ENCODE measurements at regions not wholly inside any gene's neighbourhood (a gene's known extent, or its start where the extent isn't known, plus 50 kb on each side); places are given as distances from the start of the nearest gene placed in this dataset.
"Not testable (repeated sequence)": the region's sequence is repeated elsewhere in the genome, so short reads cannot be mapped to it uniquely, and the experiment has no call there.

- no peak for TF ChIP-seq CTCF (IDR thresholded peaks at IDR 0.05)
- TF ChIP-seq POLR2A (IDR thresholded peaks at IDR 0.05) = no peak
- intact Hi-C loops (cut with DNase I) = no loop called here
- no peaks in the 10 kb centered on the region for H3K4me1 ChIP-seq
- H3K36me3 ChIP-seq = no peaks in the 10 kb centered on the region
- no peak overlapping the region for H3K27ac ChIP-seq
- no peaks in the 10 kb centered on the region for H3K27me3 ChIP-seq
- H3K9me3 ChIP-seq = no peaks in the 10 kb centered on the region
- no peak for DNase-seq
- ATAC-seq = no peak
- no peak overlapping the region for H3K4me3 ChIP-seq
- 91% methylated on average over 1 of the region's 1 CpG for WGBS (ENCODE audit: insufficient coverage, low coverage, low lambda C conversion rate, missing lambda C conversion rate)
These were observed 196.7 kb upstream of the KLF3 start for GRCh38 chr4:38467296-38467695.

- DNase-seq (no peak), ATAC-seq (no peak)
- no peak overlapping the region for H3K27ac ChIP-seq
- intact Hi-C loops (cut with DNase I) = no loop called here
- WGBS (ENCODE audit: insufficient coverage, low coverage, low lambda C conversion rate, missing lambda C conversion rate) = 94% methylated on average over 2 of the region's 3 CpGs
- H3K9me3 ChIP-seq = no peaks in the 10 kb centered on the region
- no peaks in the 10 kb centered on the region for H3K36me3 ChIP-seq
- no peaks in the 10 kb centered on the region for H3K4me1 ChIP-seq
- H3K27me3 ChIP-seq = no peaks in the 10 kb centered on the region
- TF ChIP-seq CTCF (IDR thresholded peaks at IDR 0.05) = no peak
- TF ChIP-seq POLR2A (IDR thresholded peaks at IDR 0.05) = no peak
- no peak overlapping the region for H3K4me3 ChIP-seq
These were observed 195.6 kb upstream of the KLF3 start for GRCh38 chr4:38468339-38468866.

GRCh38 chr4:38469410-38469809, 194.6 kb upstream of the KLF3 start:
- no peaks in the 10 kb centered on the region for H3K4me1 ChIP-seq
- TF ChIP-seq CTCF (IDR thresholded peaks at IDR 0.05) (no peak), POLR2A (IDR thresholded peaks at IDR 0.05) (no peak)
- no peak overlapping the region for H3K27ac ChIP-seq
- DNase-seq = no peak
- no peaks in the 10 kb centered on the region for H3K36me3 ChIP-seq
- 71% methylated on average over 1 of the region's 3 CpGs for WGBS (ENCODE audit: insufficient coverage, low coverage, low lambda C conversion rate, missing lambda C conversion rate)
- H3K4me3 ChIP-seq = no peak overlapping the region
- peak in 1 of 4 donors; percentile 22 for ATAC-seq
- no peaks in the 10 kb centered on the region for H3K9me3 ChIP-seq
- intact Hi-C loops (cut with DNase I) = no loop called here
- no peaks in the 10 kb centered on the region for H3K27me3 ChIP-seq

- H3K36me3 ChIP-seq = no peaks in the 10 kb centered on the region
- intact Hi-C loops (cut with DNase I) = no loop called here
- H3K27me3 ChIP-seq = no peaks in the 10 kb centered on the region
- no peak overlapping the region for H3K4me3 ChIP-seq
- H3K27ac ChIP-seq = no peak overlapping the region
- TF ChIP-seq CTCF (IDR thresholded peaks at IDR 0.05) = no peak
- TF ChIP-seq POLR2A (IDR thresholded peaks at IDR 0.05) = no peak
- DNase-seq = no peak
- 95% methylated on average over 2 of the region's 2 CpGs for WGBS (ENCODE audit: insufficient coverage, low coverage, low lambda C conversion rate, missing lambda C conversion rate)
- no peaks in the 10 kb centered on the region for H3K9me3 ChIP-seq
- no peaks in the 10 kb centered on the region for H3K4me1 ChIP-seq
- ATAC-seq = no peak
These were observed 193.2 kb upstream of the KLF3 start for GRCh38 chr4:38470735-38471262.

GRCh38 chr4:38482696-38483095, 181.3 kb upstream of the KLF3 start:
- Histone ChIP-seq H3K27ac (no peak overlapping the region), H3K36me3 (no peaks in the 10 kb centered on the region), H3K4me3 (no peak overlapping the region), H3K4me1 (no peaks in the 10 kb centered on the region), H3K27me3 (no peaks in the 10 kb centered on the region), H3K9me3 (no peaks in the 10 kb centered on the region)
- DNase-seq = no peak
- ATAC-seq = no peak
- intact Hi-C loops (cut with DNase I) = no loop called here
- TF ChIP-seq POLR2A (IDR thresholded peaks at IDR 0.05) = no peak
- TF ChIP-seq CTCF (IDR thresholded peaks at IDR 0.05) = no peak
- WGBS (ENCODE audit: insufficient coverage, low coverage, low lambda C conversion rate, missing lambda C conversion rate) = 62% methylated on average over 1 of the region's 1 CpG

GRCh38 chr4:38483628-38484027, 180.4 kb upstream of the KLF3 start:
- H3K27ac ChIP-seq; intact Hi-C loops (cut with DNase I); H3K4me3 ChIP-seq; DNase-seq; ATAC-seq; H3K27me3 ChIP-seq; H3K9me3 ChIP-seq; H3K4me1 ChIP-seq; H3K36me3 ChIP-seq: not testable (repeated sequence)

Measured in right lobe of liver (tissue), 6 donors.